ENCODE measurements at regions not wholly inside any gene's neighbourhood (a gene's known extent, or its start where the extent isn't known, plus 50 kb on each side); places are given as distances from the start of the nearest gene placed in this dataset.

GRCh38 chr3:150129166-150129565 is 158.5 kb upstream of the PFN2 start:
- DNase-seq (ENCODE audit: low spot score): no peak

GRCh38 chr3:150128126-150128525 is 157.4 kb upstream of the PFN2 start:
- no peak for DNase-seq (ENCODE audit: low spot score)

- DNase-seq (ENCODE audit: low spot score): no peak
Measured at GRCh38 chr3:150127011-150127490, 156.4 kb upstream of the PFN2 start.

GRCh38 chr3:150124142-150124541 is 153.4 kb upstream of the PFN2 start:
- DNase-seq (ENCODE audit: low spot score): no peak

GRCh38 chr3:150123249-150123648 is 152.6 kb upstream of the PFN2 start:
- DNase-seq (ENCODE audit: low spot score): peak; percentile 11

GRCh38 chr3:150118219-150118618 is 147.5 kb upstream of the PFN2 start:
- no peak for DNase-seq (ENCODE audit: low spot score)

GRCh38 chr3:150117076-150117475 is 146.4 kb upstream of the PFN2 start:
- DNase-seq (ENCODE audit: low spot score): no peak

GRCh38 chr3:150116196-150116595 is 145.5 kb upstream of the PFN2 start:
- DNase-seq (ENCODE audit: low spot score): no peak

- DNase-seq (ENCODE audit: low spot score): no peak
Measured at GRCh38 chr3:150114873-150115540, 144.3 kb upstream of the PFN2 start.

- DNase-seq (ENCODE audit: low spot score): no peak
Measured at GRCh38 chr3:150114273-150114672, 143.6 kb upstream of the PFN2 start.

GRCh38 chr3:150110097-150110496 is 139.4 kb upstream of the PFN2 start:
- no peak for DNase-seq (ENCODE audit: low spot score)

GRCh38 chr3:150107429-150108175 is 136.9 kb upstream of the PFN2 start:
- no peak for DNase-seq (ENCODE audit: low spot score)

GRCh38 chr3:150106740-150107428 is 136.2 kb upstream of the PFN2 start:
- peak; percentile 11 for DNase-seq (ENCODE audit: low spot score)

- DNase-seq (ENCODE audit: low spot score): no peak
Measured at GRCh38 chr3:150105886-150106612, 135.4 kb upstream of the PFN2 start.

GRCh38 chr3:150105025-150105424 is 134.3 kb upstream of the PFN2 start:
- no peak for DNase-seq (ENCODE audit: low spot score)

- no peak for DNase-seq (ENCODE audit: low spot score)
Measured at GRCh38 chr3:150104564-150104963, 133.9 kb upstream of the PFN2 start.

- no peak for DNase-seq (ENCODE audit: low spot score)
Measured at GRCh38 chr3:150101016-150101415, 130.3 kb upstream of the PFN2 start.

- DNase-seq (ENCODE audit: low spot score): no peak
Measured at GRCh38 chr3:150098621-150099020, 127.9 kb upstream of the PFN2 start.

- DNase-seq (ENCODE audit: low spot score): no peak
Measured at GRCh38 chr3:150097588-150097890, 126.8 kb upstream of the PFN2 start.

GRCh38 chr3:150096700-150097587 is 126.2 kb upstream of the PFN2 start:
- DNase-seq (ENCODE audit: low spot score): no peak

GRCh38 chr3:150094150-150094933 is 123.6 kb upstream of the PFN2 start:
- peak; percentile 82 for DNase-seq (ENCODE audit: low spot score)
